ENCODE measurements at regions not wholly inside any gene's neighbourhood (a gene's known extent, or its start where the extent isn't known, plus 50 kb on each side); places are given as distances from the start of the nearest gene placed in this dataset.

GRCh38 chr3:159775372-159775961, 213.2 kb upstream of the IL12A start:
- TF ChIP-seq CTCF (IDR thresholded peaks at IDR 0.05), result no peak
- TF ChIP-seq EP300 (IDR thresholded peaks at IDR 0.05), result no peak

Data from gastroesophageal sphincter (tissue), 3 donors.